GM12873 (cell line): ENCODE measurements at regions not wholly inside any gene's neighbourhood (a gene's known extent, or its start where the extent isn't known, plus 50 kb on each side); places are given as distances from the start of the nearest gene placed in this dataset.

Experiments
- CTCF ChIP-seq: IDR thresholded peaks from 2 replicates; pipeline ENCODE4 v1.5.1; 2012; ENCODE audit warnings: low read depth, mild to moderate bottlenecking, moderate library complexity, low read length, control low read depth; ENCODE audit not compliant: insufficient read depth; ENCODE audit errors: missing control alignments

GRCh38 chr14:24701062-24701461 is 67.1 kb upstream of the GZMB start:
- TF ChIP-seq CTCF = no peak

GRCh38 chr14:24700511-24700910 is 66.5 kb upstream of the GZMB start:
- TF ChIP-seq CTCF = no peak

- no peak for TF ChIP-seq CTCF
Observed at GRCh38 chr14:24699052-24699451, 65.1 kb upstream of the GZMB start.

GRCh38 chr14:24695265-24696241 is 61.6 kb upstream of the GZMB start:
- no peak for TF ChIP-seq CTCF

GRCh38 chr14:24694680-24695079 is 60.7 kb upstream of the GZMB start:
- TF ChIP-seq CTCF = no peak

GRCh38 chr14:24693983-24694382 is 60.0 kb upstream of the GZMB start:
- TF ChIP-seq CTCF = no peak

- TF ChIP-seq CTCF = no peak
Observed at GRCh38 chr14:24693353-24693737, 59.4 kb upstream of the GZMB start.
